Hematopoietic multipotent progenitor cell (in vitro differentiated cells): ENCODE measurements at regions not wholly inside any gene's neighbourhood (a gene's known extent, or its start where the extent isn't known, plus 50 kb on each side); places are given as distances from the start of the nearest gene placed in this dataset.

Source experiments
- DNase-seq, 3 donors: peaks; one replicate each; pipeline ENCODE4 v3.0.0-alpha.2; 2011 to 2015; ENCODE audit warnings: low read depth in 2 of 3, low spot score in 2 of 3

DNA sequence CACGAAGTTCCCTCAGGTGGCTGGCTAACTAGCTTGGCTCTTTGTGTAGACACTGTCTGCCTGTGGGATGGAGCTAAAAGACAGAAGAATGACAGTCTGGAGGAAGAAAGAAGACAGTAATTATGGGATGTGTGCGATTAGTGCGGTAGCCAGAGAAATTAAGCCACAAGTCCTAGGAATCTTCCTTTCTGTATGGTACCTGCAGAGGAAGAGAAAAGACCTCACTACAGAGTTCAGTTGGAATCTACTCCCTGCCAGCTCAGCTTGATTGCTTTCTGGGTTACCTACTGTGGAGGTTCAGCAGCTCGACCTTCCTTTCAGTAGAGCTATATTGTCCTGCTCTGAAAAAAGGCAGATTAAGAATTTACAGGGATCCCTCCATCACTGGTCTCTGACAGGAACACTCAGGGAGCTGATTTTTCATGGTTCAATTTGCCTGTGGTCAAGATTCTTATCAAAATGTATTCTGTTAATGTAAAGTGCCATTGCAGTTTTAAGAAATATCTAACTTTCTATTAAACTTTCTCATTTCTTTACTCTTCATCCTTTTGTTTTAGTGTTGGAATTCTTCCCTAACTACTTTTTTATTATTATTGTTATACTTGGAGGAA is 187.2 kb downstream of the CENPW start:
- no peak for DNase-seq

DNA sequence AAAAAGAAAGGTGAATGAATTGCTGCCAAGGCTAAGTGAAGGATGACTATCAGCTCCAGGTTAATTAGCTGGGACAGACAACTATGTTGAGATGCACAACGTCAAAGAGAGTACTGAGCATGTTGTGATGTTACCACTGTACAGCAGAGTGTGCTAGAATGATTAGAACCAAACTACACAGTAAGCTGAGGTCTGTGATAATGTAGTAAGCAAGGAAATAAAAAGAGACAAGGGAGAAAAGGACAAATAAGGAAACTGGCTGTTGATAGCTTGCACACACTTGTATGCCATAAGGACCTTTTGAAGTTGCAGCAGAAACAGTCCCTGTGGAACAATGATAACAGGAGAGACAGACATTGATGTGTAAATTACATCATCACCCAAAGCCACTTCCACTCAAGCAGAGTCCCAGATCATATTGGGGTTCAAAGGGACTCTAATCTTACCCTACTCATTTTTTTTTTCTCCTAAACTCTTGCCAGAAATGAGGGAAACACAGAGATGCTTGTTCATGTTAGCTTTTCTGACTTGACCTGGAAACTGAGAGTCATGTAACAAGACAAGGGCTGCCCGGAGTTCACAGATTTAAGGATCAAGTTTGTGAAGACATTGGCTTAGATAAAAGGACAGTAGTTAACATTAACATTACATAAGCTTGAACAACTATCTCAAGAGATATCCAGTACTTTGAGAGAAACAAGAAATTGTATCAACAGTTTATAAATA is 189.9 kb downstream of the CENPW start:
- no peak for DNase-seq

DNA sequence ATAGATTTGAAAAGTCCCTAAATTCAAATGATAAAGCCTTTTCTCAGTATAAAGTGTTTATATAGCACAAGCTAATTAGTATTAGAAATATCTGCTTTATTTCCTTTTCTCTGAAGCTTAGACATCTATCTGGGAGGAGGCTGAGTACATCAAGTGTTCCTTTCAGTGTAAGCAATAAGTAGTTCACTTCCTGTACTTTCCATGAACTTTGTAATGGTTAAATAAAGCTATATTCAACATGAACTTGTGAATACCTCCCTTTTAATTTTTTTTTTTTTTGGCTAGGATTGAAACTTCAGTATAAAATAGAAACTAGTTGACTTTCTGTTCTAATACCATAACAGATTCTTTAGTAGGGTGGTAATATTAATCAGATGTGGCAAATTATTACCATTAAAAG is 190.9 kb downstream of the CENPW start:
- no peak for DNase-seq

DNA sequence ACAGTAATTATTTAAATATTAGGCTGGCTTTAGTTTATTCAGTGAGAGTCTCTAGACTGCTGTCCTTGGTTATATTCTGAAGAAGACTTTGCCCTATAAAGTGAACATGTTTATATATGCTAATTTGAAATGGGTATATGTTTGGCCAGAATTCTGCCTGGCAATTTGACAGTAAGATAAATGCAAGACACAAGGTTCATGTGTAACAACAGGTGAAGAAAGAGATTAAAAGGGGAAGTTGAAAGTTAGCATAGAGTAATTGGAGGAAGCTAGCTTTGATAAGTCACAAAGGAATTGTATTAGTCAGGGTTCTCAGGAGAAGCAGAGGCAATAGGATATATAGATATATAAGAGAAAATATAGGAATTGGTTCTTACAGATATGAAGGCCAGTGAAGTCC is 191.4 kb downstream of the CENPW start:
- no peak for DNase-seq

DNA sequence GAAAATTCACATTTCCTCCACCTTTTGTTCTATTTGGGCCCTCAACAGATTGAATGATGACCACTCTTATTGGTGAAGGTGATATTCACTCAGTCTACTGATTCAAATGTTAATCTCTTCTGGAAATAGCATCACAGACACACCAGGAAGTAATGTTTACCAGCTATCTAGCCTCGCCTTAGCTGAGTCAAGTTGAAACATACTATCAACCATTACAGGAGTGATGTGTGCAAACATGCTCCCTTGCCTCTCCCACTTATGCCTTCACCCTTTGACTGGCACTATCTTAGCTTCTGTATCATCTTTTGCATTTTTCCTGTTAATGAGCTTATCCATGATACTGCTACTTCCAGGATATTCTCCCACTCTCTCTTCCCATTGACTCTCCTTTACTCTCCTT is 191.9 kb downstream of the CENPW start:
- DNase-seq = no peak

DNA sequence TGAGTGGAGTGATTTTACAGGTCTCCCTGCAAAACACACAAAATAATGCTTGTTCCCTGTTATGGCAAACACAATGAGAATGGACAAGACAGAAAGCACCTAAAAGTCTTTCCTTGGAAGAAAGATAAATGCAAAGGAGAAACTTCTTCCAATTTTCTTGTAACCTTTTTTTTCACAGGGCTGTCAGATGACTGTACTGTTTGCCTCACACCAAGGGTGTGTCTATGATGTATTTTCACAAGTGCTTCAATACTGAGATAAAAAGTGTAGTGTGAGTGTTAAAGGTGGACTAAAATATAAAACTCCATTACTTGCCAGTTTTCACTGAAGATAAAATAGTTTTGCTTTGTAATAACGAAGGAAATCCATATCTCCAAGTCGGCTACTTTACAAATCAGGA is 194.5 kb downstream of the CENPW start:
- no peak for DNase-seq

DNA sequence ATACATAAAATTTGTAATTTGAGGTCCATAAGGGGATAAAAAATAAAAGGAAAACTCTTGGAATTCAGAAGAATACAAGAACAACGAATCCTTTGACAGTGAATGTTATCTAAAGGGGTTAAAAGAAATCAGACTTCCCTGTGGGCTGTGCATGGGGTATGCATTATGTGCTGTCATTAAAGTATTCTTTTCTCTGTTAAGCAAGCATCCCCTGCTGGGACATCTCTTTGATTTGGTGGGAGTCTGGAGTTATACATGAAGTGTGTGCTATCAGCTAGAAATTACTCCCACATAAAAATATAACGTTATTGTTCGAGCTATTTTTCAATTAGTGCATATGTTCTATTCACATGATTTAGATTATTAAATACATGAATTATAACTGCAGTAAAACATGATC is 195.2 kb downstream of the CENPW start:
- no peak for DNase-seq

DNA sequence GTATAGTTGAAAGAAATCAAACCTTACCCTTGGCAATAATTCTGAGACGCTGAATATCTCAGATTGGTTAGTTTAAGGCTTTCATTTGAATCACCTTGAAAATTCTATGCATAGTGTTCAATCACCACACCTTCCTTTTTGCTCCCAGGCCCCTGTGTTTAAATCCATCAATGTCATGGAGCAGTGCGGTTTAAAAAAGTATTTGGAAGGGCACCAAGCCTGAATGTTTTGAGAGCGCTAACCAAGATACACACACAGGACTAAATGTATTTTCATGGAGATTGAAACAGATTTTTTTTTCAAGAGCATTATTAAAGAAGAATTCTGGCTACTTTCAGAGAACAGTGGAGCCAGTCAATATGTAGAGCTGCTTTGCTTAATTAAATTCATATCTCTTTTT is 195.7 kb downstream of the CENPW start:
- no peak for DNase-seq

DNA sequence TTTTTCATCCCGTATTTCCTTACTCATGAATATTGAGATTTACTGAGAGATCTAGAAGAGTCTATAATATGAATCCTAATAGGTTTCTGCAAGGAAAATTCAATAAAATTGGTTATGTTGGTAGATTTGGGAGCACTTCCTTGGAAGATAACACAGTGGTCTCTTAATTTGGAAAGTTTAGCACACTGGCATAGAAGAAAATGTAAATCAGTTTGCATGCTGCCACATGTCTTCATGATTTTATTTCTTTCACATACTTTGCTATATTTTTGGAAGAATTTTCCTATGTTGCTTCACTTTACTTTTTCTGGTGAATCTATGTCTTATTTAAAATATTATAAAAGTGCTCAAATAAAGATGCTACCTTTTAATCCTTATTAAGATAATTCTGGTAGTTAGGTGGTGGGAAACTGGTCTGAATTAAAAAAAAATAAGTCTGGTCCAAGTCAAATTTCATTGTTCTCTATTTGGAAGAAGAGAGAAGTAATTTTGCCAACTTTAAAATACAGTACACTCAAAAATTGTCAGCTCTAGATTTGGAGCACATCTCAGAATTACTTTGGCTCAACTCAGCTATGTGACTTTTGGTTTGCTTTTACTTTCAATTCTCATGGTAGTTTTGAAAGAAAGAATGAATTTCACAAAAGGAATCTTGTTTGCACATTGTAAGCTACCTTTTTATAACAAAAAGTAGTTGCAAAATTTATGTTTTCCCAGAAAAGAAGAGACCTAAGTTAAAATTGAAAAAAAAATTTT is 197.3 kb downstream of the CENPW start:
- DNase-seq = no peak

DNA sequence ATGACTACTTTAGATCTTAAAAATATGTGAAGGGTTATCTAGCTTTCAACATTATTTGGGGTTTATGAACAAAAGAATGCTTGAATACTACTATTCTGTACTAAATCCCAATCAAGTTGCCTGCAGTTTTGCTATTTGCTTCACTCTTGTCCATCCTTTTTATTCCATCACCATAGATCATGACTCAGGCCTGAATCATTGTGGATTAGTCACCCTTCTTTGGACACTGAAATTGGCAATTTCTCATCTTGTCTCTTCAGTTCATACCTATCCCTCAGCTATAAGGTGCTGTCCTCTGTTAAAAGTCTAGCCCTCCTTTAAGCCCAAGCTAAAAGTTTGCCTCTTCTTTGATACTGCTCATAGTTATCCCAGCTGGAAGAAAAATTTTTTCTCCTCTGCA is 199.1 kb downstream of the CENPW start:
- no peak for DNase-seq

DNA sequence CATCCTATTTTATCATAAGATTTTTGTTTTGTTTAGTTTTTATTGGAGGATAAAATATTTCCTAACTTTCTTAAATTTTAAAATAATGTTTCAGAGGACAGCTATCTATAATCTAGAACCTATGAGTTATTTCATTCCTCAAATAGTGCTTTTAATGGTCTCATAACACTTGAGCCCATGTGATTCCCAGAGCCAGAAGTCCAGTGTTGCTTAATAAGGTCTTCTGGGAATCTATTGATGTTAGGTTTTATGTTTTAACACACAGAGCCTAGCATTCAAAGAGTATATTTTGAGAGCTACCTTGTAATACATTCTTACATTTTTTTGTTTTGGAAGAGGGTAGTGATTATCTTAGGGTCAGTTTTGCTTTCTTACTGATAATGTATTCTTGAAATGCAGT is 200.2 kb downstream of the CENPW start:
- DNase-seq = no peak

DNA sequence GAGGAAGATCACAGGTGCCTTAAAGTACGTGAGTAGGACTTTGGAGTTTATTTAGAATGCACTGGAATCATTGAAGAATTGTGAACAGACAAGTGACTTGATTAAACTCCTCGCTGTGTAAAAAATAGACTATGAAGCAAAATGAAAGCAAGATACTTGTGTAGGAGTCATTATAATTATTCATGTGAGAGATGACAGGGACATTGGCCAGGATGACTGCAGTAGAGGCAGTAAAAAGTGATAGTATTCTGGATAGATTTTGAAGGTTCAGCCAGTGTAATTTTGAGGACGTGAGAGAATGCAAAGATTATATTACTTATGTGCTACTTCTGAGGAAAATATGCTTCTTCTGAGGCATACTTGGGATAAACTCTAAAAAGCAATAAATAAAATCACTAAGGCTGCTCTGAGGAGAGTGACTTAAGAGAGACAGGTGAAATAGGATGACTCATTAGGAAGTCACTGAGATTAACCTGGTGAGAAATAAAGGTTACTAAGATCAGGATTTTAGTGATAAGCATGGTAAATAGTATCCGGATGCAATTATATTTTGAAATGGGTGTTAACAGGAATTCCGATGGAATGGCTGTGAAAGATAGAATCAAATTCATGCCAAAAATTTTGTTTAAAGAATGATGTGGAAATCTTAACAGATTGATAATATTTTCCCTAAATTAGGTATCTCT is 202.0 kb downstream of the CENPW start:
- DNase-seq = no peak

DNA sequence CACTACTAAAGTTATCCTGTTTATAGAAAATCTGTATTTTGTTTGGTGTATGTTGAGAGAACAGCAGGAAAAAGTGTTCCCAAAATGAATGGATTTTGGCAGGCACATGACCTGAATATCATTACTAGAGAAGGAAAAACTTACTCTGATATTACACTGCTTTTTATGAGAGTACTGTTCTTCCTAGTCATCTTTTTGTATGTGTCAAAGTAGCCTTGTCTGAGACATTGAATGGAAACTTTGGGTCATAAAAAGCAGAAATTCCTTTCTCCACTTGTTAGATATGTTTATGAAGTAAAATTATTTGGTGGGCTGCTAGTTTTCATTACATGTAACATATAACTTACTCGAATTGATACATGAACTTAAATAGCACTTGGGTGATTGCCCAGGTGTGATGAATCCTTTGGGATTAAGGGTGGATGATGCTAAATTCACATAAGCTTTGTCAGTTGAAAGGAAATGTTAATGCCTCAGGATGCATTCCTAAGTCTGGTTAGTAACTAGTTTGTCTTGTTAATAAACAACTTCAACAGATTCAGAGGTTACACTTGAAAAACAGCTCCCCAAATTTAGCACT is 206.7 kb downstream of the CENPW start:
- no peak for DNase-seq

DNA sequence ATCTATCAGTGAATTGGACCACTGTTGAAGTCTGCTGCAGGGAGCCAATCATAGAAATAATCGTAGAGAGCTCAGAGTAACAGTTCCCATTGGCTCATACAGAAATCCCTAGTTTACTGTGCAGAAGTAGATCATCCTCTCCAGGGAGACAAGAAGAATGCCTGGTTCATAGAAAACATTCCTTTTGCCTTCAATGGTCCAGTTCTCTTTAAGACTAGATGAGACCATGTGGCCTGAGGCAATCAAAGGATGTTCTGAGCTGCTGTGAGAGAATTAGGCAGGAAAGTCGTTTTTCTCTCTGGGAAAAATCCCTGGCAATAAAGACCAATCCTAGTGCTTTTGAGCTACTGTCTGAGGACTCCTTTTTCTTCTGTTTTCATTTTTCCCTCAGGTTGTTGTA is 208.4 kb downstream of the CENPW start:
- no peak for DNase-seq

DNA sequence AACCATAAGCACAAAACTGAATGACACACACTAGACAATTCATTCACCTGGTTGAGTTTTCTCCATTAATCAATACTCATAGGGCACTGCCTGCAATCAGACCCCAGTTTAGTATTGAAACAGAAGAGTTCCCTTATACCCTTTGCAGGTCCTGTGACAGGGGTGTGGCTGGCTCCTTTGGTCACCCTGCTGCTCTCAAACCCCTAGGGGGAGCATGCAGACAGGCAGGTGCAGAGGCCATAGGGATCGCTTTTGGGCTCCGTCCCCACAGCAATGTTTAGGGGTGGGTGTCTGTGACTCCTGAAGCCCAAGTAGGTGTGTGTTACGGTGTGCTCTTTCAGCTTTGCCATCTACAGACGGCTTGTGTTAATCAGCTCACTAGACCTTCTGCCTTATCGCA is 210.4 kb downstream of the CENPW start:
- no peak for DNase-seq

DNA sequence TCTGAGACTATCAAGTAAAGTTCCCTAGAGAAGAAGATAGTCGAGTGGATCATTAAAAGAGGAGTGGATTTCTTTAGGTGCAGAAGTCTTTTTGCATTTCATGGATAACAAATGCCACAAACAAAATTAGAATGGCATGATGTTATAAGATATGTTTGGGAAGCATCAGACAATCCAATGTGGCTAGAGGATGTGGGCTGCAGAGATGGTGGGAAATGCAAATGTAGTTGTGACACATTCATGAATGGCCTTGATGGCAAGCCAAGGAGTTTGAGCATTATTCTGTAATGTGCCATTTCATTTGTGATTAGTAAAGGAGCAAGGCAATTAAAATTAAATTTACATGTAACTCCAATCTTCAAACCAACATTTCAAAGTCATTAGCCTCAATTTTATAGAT is 211.9 kb downstream of the CENPW start:
- DNase-seq = no peak

DNA sequence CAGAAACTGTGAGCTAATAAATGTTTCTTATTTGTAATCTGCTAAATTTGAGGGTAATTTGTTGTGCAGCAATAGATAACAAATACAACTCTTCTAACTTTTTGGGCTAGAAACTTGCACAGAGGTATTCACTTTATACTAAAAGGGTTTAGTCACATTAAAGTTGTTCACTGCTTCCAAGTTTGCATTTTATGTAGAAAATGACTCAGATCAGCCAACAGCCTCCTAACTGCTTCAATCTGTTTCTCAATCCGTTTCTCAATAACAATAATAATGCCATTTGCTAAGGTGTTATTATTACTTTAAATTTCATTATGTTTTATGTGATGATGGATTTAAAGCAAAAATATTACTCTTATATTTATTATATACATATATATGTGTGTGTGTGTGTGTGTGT is 213.9 kb downstream of the CENPW start:
- no peak for DNase-seq

DNA sequence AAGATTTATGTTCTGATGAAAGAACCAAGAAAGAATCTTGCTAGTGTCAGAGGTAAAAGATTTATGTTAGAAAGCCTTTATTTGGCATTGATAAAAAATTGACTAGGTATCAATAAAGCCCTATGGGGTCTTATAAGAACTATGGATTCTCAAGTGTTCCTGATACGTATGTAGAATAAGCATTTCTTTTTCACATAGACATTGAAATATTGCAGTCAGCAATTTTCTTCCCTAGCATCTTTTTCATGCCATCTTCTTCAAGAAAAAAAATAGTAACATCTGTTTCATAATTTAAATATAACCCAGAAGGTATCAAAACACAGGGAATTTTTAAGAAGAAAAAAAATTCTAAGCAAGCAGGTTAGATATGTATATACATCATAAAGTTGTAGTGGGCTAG is 230.6 kb downstream of the CENPW start:
- DNase-seq = no peak

DNA sequence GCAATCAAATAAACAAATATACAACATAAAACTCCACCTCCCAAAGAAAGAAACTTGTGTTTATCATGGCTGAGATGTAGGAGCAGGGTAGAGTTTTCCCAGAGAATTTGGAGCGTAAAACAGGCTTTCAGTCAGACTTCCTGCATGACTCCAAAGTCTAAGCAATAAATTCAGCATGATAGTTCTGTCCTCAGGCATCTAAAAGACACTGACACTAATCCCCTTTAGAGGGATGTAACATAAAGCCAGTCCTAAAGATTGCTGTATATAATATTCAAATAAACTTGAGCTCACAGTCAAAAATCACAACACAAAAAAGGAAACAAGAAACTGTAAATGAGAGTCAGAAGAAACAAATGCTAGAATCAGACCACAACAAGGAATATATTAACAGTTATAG is 234.4 kb downstream of the CENPW start:
- DNase-seq = no peak

DNA sequence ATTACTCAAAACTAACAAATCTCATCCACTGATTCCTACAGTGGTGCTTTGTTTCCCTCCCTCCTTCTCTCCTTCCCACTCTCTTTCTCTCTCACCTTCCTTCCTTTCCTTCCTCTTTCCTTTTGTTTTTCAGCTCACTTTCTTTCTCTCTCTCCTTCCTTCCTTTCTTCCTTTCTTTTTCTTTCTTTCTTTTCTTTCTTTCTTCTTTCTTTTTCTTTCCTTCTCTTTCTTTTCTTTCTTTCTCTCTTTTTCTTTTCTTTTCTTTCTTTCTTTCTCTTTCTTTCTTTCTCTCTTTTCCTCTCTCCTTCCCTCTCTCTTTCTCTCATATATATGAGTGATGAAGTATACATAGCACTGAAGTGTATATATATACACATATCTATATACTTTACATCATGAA is 241.4 kb downstream of the CENPW start:
- no peak for DNase-seq

DNA sequence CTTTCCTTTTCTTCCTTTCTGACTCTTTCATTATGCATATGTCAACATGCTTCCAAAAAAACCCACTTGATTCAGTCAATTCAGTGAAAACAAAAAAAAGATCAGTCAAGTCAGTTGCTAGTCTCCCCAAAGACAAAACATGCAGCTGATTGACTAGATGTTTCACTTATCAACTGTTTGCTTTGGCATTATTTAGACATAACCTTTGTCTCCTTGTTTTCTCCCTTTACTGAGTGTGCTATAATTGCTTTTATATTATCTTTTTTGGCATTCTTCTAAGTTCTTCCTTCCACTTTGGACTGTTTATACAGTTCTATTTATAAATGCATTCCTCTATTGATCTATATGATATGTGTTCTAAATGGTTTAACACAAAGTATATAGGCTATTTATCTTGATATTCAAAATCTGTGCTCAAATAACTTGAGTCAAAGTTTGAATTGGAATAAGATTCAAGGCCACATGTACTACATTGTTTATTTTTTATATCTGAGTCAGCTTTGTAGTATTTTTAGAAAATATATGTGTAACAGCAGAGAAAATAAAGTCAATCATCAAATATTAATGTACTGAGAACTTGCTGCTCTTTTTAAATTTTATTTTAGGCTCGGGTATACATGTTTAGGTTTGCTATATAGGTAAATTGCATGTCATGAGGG is 260.5 kb downstream of the CENPW start:
- no peak for DNase-seq
